Panc1 (cell line): ENCODE measurements at regions not wholly inside any gene's neighbourhood (a gene's known extent, or its start where the extent isn't known, plus 50 kb on each side); places are given as distances from the start of the nearest gene placed in this dataset.
"Not testable (repeated sequence)": the region's sequence is repeated elsewhere in the genome, so short reads cannot be mapped to it uniquely, and the experiment has no call there.

Experiments used
- ATAC-seq: fragments of 200-7000 bp; cut with Tn5 transposase; 2 replicates; pipeline ENCODE4 v1.9.1; 2020; ENCODE audit warnings: mild to moderate bottlenecking, moderate library complexity
- BruUV-seq: library from RNA; stranded (reverse); fragments of 400-500 nt; replicated peaks from 2 replicates; lab custom pipeline; 2021; lab: Mats Ljungman, UMichigan
- CTCF ChIA-PET: fragments of 300-600 bp; sonication (Branson Sonifier 250); formaldehyde crosslinking; loops from one replicate; lab custom pipeline; 2022; ENCODE audit warnings: antibody characterized with exemption; lab: Charles Lee
- POLR2A ChIA-PET: fragments of 300-600 bp; sonication (Branson Sonifier 250); formaldehyde crosslinking; loops from one replicate; lab custom pipeline; 2022; ENCODE audit warnings: antibody characterized with exemption; lab: Charles Lee
- DNase-seq: peaks from one replicate; pipeline ENCODE4 v3.0.0-alpha.2; 2010; ENCODE audit warnings: low read depth, low spot score
- H3K27ac ChIP-seq: 2 replicates; pipeline ENCODE4 v1.5.1; 2011; ENCODE audit warnings: mild to moderate bottlenecking, low read length, inconsistent platforms
- H3K27me3 ChIP-seq: fragments of 200-500 bp; sonication (Bioruptor generic); 2 replicates; pipeline ENCODE4 v1.6.0; 2014; ENCODE audit warnings: low read length, inconsistent platforms; ENCODE audit not compliant: control insufficient read depth, insufficient read depth
- H3K36me3 ChIP-seq: fragments of 200-500 bp; sonication (Bioruptor generic); 2 replicates; pipeline ENCODE4 v1.5.1; 2014; ENCODE audit warnings: inconsistent platforms, mild to moderate bottlenecking, low read length, moderate library complexity; ENCODE audit not compliant: control insufficient read depth, insufficient read depth
- H3K4me1 ChIP-seq: 2 replicates; pipeline ENCODE4 v1.5.1; 2011; ENCODE audit warnings: inconsistent platforms, mild to moderate bottlenecking, low read length, moderate library complexity; ENCODE audit not compliant: control insufficient read depth, insufficient read depth
- H3K4me3 ChIP-seq, 2 experiments: 2 replicates each; pipeline ENCODE4 v1.5.1; 2011 to 2012; ENCODE audit warnings: low read depth in 2 of 2, low read length in 2 of 2, mild to moderate bottlenecking in 2 of 2, inconsistent platforms in 1 of 2, moderate library complexity in 1 of 2
- H3K9me3 ChIP-seq: fragments of 200-500 bp; sonication (Bioruptor generic); 2 replicates; pipeline ENCODE4 v1.5.1; 2014; ENCODE audit warnings: low read depth, mild to moderate bottlenecking, inconsistent platforms, low read length, moderate library complexity; ENCODE audit not compliant: control insufficient read depth, insufficient read depth
- CTCF ChIP-seq: fragments of 450-650 bp; IDR thresholded peaks from 2 replicates; pipeline ENCODE4 v1.5.1; 2017; ENCODE audit warnings: mild to moderate bottlenecking
- POLR2AphosphoS5 ChIP-seq: IDR thresholded peaks from 2 replicates; pipeline ENCODE4 v1.6.1; 2012; ENCODE audit warnings: mild to moderate bottlenecking, low read depth, low read length, moderate library complexity
- REST ChIP-seq, 2 experiments: IDR thresholded peaks; 2 replicates each; pipeline ENCODE4 v1.6.1; 2011 to 2012; ENCODE audit warnings: low read depth in 2 of 2, control low read depth in 1 of 2, low read length in 1 of 2, mild to moderate bottlenecking in 1 of 2, moderate library complexity in 1 of 2; ENCODE audit not compliant: insufficient read depth in 1 of 2
- SIN3A ChIP-seq: IDR thresholded peaks from 2 replicates; pipeline ENCODE4 v1.6.1; 2012; ENCODE audit warnings: low read depth, mild to moderate bottlenecking, low read length, moderate library complexity, borderline replicate concordance; ENCODE audit not compliant: insufficient read depth
- TCF7L2 ChIP-seq: IDR thresholded peaks from 2 replicates; pipeline ENCODE4 v1.6.1; 2011; ENCODE audit warnings: mild to moderate bottlenecking, low read depth, low read length, inconsistent platforms
- in situ Hi-C: cut with HindIII; loops from 2 replicates; pipeline ENCODE4 v1.10.0; 2016; ENCODE audit warnings: low sequenced_read_pairs, low pct_unique_long_range_greater_than_20kb
- intact Hi-C: fragments of 100-400 bp; cut with micrococcal nuclease; formaldehyde crosslinking; loops from one replicate; pipeline ENCODE4 v1.10.0; 2022; ENCODE audit not compliant: unreplicated experiment

GRCh38 chr20:48498939-48499338 lies 328.9 kb downstream of the PREX1 start:
- BruUV-seq, in situ Hi-C loops, CTCF ChIA-PET, POLR2A ChIA-PET, H3K27me3 ChIP-seq, H3K9me3 ChIP-seq, intact Hi-C loops, H3K36me3 ChIP-seq, H3K27ac ChIP-seq, H3K4me1 ChIP-seq, ATAC-seq, DNase-seq, H3K4me3 ChIP-seq: not testable (repeated sequence)

GRCh38 chr20:48498125-48498524 lies 329.7 kb downstream of the PREX1 start:
- in situ Hi-C loops, intact Hi-C loops, POLR2A ChIA-PET, H3K9me3 ChIP-seq, H3K36me3 ChIP-seq, H3K4me3 ChIP-seq, H3K27me3 ChIP-seq, CTCF ChIA-PET, H3K27ac ChIP-seq, DNase-seq, BruUV-seq, H3K4me1 ChIP-seq, ATAC-seq: not testable (repeated sequence)

- no peak overlapping the region for H3K27ac ChIP-seq
- H3K27me3 ChIP-seq, result no peaks in the 10 kb centered on the region
- no peaks in the 10 kb centered on the region for H3K4me1 ChIP-seq
- intact Hi-C loops (no loop called here), in situ Hi-C loops (no loop called here)
- no TSS peak for BruUV-seq
- DNase-seq, result no peak
- POLR2A ChIA-PET, result no interaction called here
- CTCF ChIA-PET, result no interaction called here
- no peak overlapping the region for H3K4me3 ChIP-seq
- H3K9me3 ChIP-seq, result no peaks in the 10 kb centered on the region
- ATAC-seq, result no peak
- H3K36me3 ChIP-seq, result no peaks in the 10 kb centered on the region
- TF ChIP-seq CTCF (no peak), POLR2AphosphoS5 (no peak), SIN3A (no peak), REST (IDR thresholded peaks at IDR 0.05; ENCODE audit: insufficient read depth in 1 of 2, low read depth in 2 of 2, low read length in 1 of 2) (no peak), TCF7L2 (no peak)
Measured at GRCh38 chr20:48493966-48494365, 333.8 kb downstream of the PREX1 start.

GRCh38 chr20:48493331-48493730 lies 334.5 kb downstream of the PREX1 start:
- H3K27me3 ChIP-seq, H3K9me3 ChIP-seq, H3K36me3 ChIP-seq, intact Hi-C loops, CTCF ChIA-PET, H3K27ac ChIP-seq, ATAC-seq, BruUV-seq, DNase-seq, in situ Hi-C loops, H3K4me3 ChIP-seq, H3K4me1 ChIP-seq, POLR2A ChIA-PET: not testable (repeated sequence)
